HFF-Myc (cell line): ENCODE measurements at regions not wholly inside any gene's neighbourhood (a gene's known extent, or its start where the extent isn't known, plus 50 kb on each side); places are given as distances from the start of the nearest gene placed in this dataset.

Experiments used
- DNase-seq: peaks from one replicate; pipeline ENCODE4 v3.0.0-alpha.2; 2011; ENCODE audit warnings: low read depth; ENCODE audit errors: extremely low read depth
- H3K4me3 ChIP-seq: replicated peaks from 2 replicates; pipeline ENCODE4 v1.5.1; 2011; ENCODE audit warnings: low read depth, mild to moderate bottlenecking, control low read depth, low read length
- TF ChIP-seq, protein P1 (sequence below): IDR thresholded peaks from 2 replicates; pipeline ENCODE4 v1.5.1; 2012; ENCODE audit warnings: mild to moderate bottlenecking, low read depth, low read length, control low read depth; ENCODE audit errors: missing control alignments

- TF ChIP-seq, protein P1, sequence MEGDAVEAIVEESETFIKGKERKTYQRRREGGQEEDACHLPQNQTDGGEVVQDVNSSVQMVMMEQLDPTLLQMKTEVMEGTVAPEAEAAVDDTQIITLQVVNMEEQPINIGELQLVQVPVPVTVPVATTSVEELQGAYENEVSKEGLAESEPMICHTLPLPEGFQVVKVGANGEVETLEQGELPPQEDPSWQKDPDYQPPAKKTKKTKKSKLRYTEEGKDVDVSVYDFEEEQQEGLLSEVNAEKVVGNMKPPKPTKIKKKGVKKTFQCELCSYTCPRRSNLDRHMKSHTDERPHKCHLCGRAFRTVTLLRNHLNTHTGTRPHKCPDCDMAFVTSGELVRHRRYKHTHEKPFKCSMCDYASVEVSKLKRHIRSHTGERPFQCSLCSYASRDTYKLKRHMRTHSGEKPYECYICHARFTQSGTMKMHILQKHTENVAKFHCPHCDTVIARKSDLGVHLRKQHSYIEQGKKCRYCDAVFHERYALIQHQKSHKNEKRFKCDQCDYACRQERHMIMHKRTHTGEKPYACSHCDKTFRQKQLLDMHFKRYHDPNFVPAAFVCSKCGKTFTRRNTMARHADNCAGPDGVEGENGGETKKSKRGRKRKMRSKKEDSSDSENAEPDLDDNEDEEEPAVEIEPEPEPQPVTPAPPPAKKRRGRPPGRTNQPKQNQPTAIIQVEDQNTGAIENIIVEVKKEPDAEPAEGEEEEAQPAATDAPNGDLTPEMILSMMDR = no peak
- no peak for DNase-seq
- H3K4me3 ChIP-seq = no peak overlapping the region
These were observed 109.1 kb upstream of the CTTNBP2 start for GRCh38 chr7:117982071-117983055.

DNA sequence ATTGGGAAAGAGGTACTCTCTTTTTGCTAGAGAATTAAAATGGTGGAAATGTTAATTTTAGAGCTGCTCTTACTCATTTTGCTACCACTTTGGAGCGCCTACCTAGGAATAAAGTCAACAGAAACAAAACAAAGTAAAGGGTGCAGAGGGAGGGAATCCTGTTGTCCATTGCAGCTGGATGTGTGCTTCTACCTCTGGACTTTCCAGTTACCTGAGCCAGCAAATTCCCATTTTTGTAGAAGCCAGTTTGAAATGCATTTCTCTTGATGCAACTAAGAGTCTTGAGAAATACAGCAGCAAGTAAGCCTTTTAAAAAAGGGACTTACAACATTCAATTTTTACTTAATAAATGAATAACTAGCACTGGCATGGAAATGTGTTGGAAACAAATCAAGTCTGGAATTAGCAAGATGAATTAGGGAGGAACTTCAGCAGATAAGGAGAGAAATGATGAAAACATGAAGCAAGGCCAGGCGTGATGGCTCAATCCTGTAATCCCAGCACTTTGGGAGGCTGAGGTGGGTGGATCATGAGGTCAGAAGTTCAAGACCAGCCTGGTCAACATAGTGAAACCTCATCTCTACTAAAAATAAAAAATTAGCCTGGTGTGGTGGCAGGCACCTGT, 113.5 kb upstream of the CTTNBP2 start:
- TF ChIP-seq, protein P1 = no peak
- DNase-seq = no peak
- no peak overlapping the region for H3K4me3 ChIP-seq

DNA sequence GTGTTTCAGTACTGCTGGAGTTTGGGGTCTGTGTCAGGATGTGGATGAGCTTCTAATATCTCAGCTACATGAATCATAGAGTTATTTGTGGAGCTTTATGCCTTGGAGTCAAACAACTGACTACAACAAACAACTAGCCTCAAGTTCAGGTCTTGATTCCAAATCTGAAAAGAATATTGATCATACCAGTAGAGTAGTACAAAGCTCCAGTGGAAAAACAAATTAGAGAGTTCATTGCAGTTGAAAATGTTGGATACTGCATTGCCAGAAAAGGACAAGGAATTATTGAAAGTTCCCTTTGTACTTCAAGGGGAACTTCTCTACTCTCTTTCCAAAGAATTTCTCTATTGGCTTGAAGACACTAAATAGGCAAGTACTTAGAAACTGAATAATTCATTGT, 117.6 kb upstream of the CTTNBP2 start:
- TF ChIP-seq, protein P1 = no peak
- DNase-seq = no peak
- no peak overlapping the region for H3K4me3 ChIP-seq

DNA sequence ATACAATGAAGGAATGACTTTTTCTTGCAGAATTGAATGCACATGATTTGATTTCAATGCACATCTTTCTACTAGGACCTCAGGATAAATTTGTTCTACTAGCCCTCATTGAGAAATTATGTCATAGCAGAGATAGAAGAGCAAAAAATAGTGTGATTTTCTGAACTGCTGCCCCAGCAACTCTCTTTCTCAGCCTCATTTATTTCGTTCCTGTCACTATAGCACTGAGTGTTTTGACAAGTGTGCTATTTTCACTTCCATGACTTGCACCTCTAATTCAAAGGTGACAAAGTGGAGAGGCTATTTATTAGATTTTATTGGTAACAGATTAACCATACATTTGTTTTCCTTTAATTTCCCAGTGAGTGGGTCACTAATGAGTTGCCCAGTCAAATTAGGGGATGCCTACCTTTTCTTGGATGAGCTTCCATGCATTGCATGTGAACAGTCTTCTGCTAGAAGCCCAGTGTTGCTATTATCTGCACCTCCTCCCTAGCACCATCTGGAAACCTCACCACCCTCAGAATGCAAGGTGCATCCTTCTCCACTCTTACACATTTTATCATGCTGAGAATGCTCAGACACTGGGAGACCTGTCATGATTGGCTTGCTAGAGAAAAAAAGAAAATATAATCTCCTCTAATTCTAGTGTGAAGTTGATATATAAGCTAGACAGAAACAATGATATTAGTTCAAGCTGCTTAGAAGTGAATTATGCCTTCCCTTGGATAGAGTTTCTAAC, 119.6 kb upstream of the CTTNBP2 start:
- no peak for DNase-seq
- H3K4me3 ChIP-seq = no peak overlapping the region
- TF ChIP-seq, protein P1 = no peak

GRCh38 chr7:117993377-117994003, 120.2 kb upstream of the CTTNBP2 start:
- TF ChIP-seq, protein P1 = peak; percentile 34
- peak; percentile 6 for DNase-seq
- H3K4me3 ChIP-seq = no peak overlapping the region

- no peak for DNase-seq
- TF ChIP-seq, protein P1 = no peak
These were observed 122.8 kb upstream of the CTTNBP2 start for GRCh38 chr7:117995850-117996650.

More at GRCh38 chr7:117995850-117996650, 122.8 kb upstream of the CTTNBP2 start:
- no peak overlapping the region for H3K4me3 ChIP-seq
